SK-N-SH (cell line): ENCODE measurements at regions not wholly inside any gene's neighbourhood (a gene's known extent, or its start where the extent isn't known, plus 50 kb on each side); places are given as distances from the start of the nearest gene placed in this dataset.

Experiments
- CTCF ChIP-seq: fragments of 200-600 bp; sonication (generic); IDR thresholded peaks from 2 replicates; pipeline ENCODE4 v1.6.1; 2017; ENCODE audit warnings: antibody characterized with exemption, mild to moderate bottlenecking, moderate library complexity
- EP300 ChIP-seq, 2 experiments: IDR thresholded peaks; 2 replicates each; pipeline versions ENCODE4 v1.4.0 to v1.6.1; 2012; ENCODE audit warnings: borderline replicate concordance in 1 of 2, low read depth in 1 of 2, low read length in 1 of 2
- EZH2phosphoT487 ChIP-seq: fragments of 200-600 bp; sonication (generic); IDR thresholded peaks from 2 replicates; pipeline ENCODE4 v1.6.1; 2017; ENCODE audit warnings: low read depth, mixed run types, mild to moderate bottlenecking, antibody characterized with exemption, moderate library complexity, borderline replicate concordance
- POLR2AphosphoS5 ChIP-seq: IDR thresholded peaks from 2 replicates; pipeline ENCODE4 v1.6.1; 2012; ENCODE audit warnings: low read depth, low read length
- RAD21 ChIP-seq: IDR thresholded peaks from 2 replicates; pipeline ENCODE4 v1.6.1; 2012; ENCODE audit warnings: mild to moderate bottlenecking, low read length
- REST ChIP-seq: IDR thresholded peaks from 2 replicates; pipeline ENCODE4 v1.6.1; 2012; ENCODE audit warnings: mild to moderate bottlenecking, low read depth, low read length, moderate library complexity
- SIN3A ChIP-seq: IDR thresholded peaks from 2 replicates; pipeline ENCODE4 v1.6.1; 2012; ENCODE audit warnings: low read depth, mild to moderate bottlenecking, low read length, moderate library complexity, borderline replicate concordance
- TAF1 ChIP-seq: IDR thresholded peaks from 2 replicates; pipeline ENCODE4 v1.6.1; 2012; ENCODE audit warnings: low read depth, mild to moderate bottlenecking, low read length, moderate library complexity, borderline replicate concordance
- TCF12 ChIP-seq: IDR thresholded peaks from 2 replicates; pipeline ENCODE4 v1.4.0; 2012
- YY1 ChIP-seq: IDR thresholded peaks from 2 replicates; pipeline ENCODE4 v1.4.0; 2012; ENCODE audit warnings: low read depth, mild to moderate bottlenecking
- TF ChIP-seq, protein P1 (sequence below): IDR thresholded peaks from 2 replicates; pipeline ENCODE4 v1.4.0; 2012; ENCODE audit warnings: low read depth

GRCh38 chr1:74842726-74843125 lies 109.8 kb downstream of the TYW3 start:
- no peak for TF ChIP-seq YY1
- TF ChIP-seq POLR2AphosphoS5 = no peak
- TF ChIP-seq CTCF = no peak
- TF ChIP-seq REST = no peak
- TF ChIP-seq, protein P1, sequence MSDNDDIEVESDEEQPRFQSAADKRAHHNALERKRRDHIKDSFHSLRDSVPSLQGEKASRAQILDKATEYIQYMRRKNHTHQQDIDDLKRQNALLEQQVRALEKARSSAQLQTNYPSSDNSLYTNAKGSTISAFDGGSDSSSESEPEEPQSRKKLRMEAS = no peak
- TF ChIP-seq SIN3A = no peak
- TF ChIP-seq EP300 (IDR thresholded peaks at IDR 0.05; ENCODE audit: borderline replicate concordance in 1 of 2, low read depth in 1 of 2, low read length in 1 of 2) = no peak
- no peak for TF ChIP-seq TCF12
- no peak for TF ChIP-seq TAF1
- no peak for TF ChIP-seq EZH2phosphoT487
- no peak for TF ChIP-seq RAD21
